ENCODE measurements at regions not wholly inside any gene's neighbourhood (a gene's known extent, or its start where the extent isn't known, plus 50 kb on each side); places are given as distances from the start of the nearest gene placed in this dataset.

DNA sequence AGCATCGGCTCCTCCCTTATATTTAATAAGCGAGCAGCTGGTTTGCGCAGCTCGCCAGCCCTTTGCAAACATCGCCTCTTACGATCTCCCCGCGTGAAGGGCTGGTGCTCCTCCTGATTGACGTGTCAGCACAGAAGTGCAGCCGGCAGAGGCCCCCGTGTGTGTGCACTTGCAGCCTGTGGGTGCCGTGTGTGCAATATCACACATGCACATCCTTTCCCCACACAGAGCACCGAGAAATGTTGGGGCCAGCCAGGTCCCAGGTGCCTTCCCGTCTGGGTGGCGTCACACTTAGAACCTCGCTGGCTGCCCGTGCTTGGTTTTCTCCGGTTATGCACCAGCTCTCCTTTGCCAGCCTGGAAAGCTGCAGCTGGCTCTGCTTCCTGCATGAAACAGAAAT lies 126.6 kb upstream of the AJAP1 start:
- peaks cover 3 to 17% (median 15%) of the 10 kb centered on the region in 4 donors for H3K4me1 ChIP-seq (ENCODE audit: control insufficient read depth in 4 of 4, insufficient read depth in 4 of 4, low read length in 3 of 4)
- H3K27me3 ChIP-seq (ENCODE audit: control insufficient read depth in 4 of 4, insufficient read depth in 4 of 4, low read length in 3 of 4), result no peaks in the 10 kb centered on the region
- H3K4me3 ChIP-seq (ENCODE audit: low read depth in 1 of 3, low read length in 3 of 3), result no peak overlapping the region
- no peak for DNase-seq (ENCODE audit: low spot score)
- H3K36me3 ChIP-seq (ENCODE audit: control insufficient read depth in 4 of 4, insufficient read depth in 3 of 4, low read depth in 1 of 4, low read length in 3 of 4), result no peaks in the 10 kb centered on the region
- H3K9ac ChIP-seq (ENCODE audit: low read depth in 1 of 2, low read length in 2 of 2), result no peak overlapping the region
- H3K9me3 ChIP-seq (ENCODE audit: control insufficient read depth in 4 of 4, low read length in 3 of 4), result no peaks in the 10 kb centered on the region
- H3K27ac ChIP-seq (ENCODE audit: low read depth in 1 of 2, low read length in 2 of 2), result no peak overlapping the region
- 84% methylated on average over 18 of the region's 18 CpGs for whole genome bisulfite sequencing
- TF ChIP-seq, protein P1, sequence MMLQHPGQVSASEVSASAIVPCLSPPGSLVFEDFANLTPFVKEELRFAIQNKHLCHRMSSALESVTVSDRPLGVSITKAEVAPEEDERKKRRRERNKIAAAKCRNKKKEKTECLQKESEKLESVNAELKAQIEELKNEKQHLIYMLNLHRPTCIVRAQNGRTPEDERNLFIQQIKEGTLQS (IDR thresholded peaks at IDR 0.05), result no peak
- TF ChIP-seq YY1 (IDR thresholded peaks at IDR 0.05) (no peak), JUND (IDR thresholded peaks at IDR 0.05) (no peak), GABPA (IDR thresholded peaks at IDR 0.05 in 1 of 2, conservative IDR thresholded peaks at IDR 0.05 in 1 of 2) (no peak), EGR1 (IDR thresholded peaks at IDR 0.05; ENCODE audit: low read depth in 2 of 2) (no peak)

DNA sequence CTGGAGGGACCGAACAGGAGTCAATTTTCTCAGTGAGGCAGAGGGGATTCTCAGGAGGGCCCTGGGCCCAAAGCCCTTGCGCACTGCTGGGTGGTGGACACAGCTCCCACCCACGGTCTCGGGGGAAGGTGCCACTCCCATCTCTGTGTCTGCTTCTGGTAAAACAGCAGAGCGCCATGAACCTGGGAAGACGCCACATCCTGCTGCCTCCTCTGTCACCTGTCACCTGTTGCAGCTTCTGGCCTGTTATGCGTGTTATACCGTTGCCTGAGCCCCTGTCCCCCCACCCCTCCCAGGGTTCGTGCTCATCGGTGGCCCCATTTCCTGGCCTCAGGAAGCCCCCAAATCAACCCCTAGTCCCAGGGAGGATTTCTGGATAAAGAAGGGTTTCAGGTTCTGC lies 125.8 kb upstream of the AJAP1 start:
- Histone ChIP-seq H3K27me3 (ENCODE audit: control insufficient read depth in 4 of 4, insufficient read depth in 4 of 4, low read length in 3 of 4) (no peaks in the 10 kb centered on the region), H3K9ac (ENCODE audit: low read depth in 1 of 2, low read length in 2 of 2) (no peak overlapping the region), H3K27ac (ENCODE audit: low read depth in 1 of 2, low read length in 2 of 2) (no peak overlapping the region), H3K9me3 (ENCODE audit: control insufficient read depth in 4 of 4, low read length in 3 of 4) (no peaks in the 10 kb centered on the region), H3K4me1 (ENCODE audit: control insufficient read depth in 4 of 4, insufficient read depth in 4 of 4, low read length in 3 of 4) (peaks cover 3 to 17% (median 15%) of the 10 kb centered on the region in 4 donors), H3K36me3 (ENCODE audit: control insufficient read depth in 4 of 4, insufficient read depth in 3 of 4, low read depth in 1 of 4, low read length in 3 of 4) (no peaks in the 10 kb centered on the region), H3K4me3 (ENCODE audit: low read depth in 1 of 3, low read length in 3 of 3) (no peak overlapping the region)
- WGBS, result 92% methylated on average over 10 of the region's 10 CpGs
- no peak for DNase-seq (ENCODE audit: low spot score)
- TF ChIP-seq RAD21 (IDR thresholded peaks at IDR 0.05), result no peak

DNA sequence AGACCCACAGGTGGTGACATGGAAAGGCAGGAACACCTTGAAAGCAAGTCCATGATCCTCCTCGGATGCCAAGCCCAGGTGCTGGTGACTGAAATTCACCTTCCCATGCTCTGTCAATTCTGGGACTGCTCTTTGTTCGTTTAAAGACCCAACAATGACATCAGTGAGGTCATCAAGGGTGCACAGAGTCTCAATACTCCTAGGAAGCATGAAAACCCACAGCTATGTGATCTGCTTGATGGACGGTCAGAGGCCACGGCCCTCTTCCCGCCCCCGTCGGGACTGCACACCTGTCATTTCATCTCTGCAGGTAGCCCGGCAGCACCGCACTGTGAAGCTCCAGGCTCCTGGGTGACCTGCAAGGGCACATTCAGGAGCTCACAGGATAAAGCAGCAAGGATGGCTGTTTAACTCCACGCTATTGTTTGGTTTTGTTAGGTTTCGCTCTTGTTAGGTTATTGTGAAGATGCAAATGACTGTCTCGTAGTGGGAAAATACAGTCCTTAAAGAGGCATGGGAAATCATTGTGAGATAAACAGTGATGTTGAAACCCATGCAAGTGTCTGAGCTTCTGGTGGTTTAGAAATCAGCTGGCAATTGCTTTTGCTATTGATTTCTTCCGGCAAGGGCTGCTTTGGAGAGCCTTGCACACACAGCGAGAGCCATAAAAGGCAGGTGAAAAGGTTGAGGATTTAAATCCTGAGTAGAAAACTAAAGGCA lies 124.8 kb upstream of the AJAP1 start:
- no peak for DNase-seq (ENCODE audit: low spot score)
- H3K4me3 ChIP-seq (ENCODE audit: low read depth in 1 of 3, low read length in 3 of 3), result no peak overlapping the region
- H3K36me3 ChIP-seq (ENCODE audit: control insufficient read depth in 4 of 4, insufficient read depth in 3 of 4, low read depth in 1 of 4, low read length in 3 of 4), result no peaks in the 10 kb centered on the region
- no peaks in the 10 kb centered on the region for H3K27me3 ChIP-seq (ENCODE audit: control insufficient read depth in 4 of 4, insufficient read depth in 4 of 4, low read length in 3 of 4)
- H3K4me1 ChIP-seq (ENCODE audit: control insufficient read depth in 4 of 4, insufficient read depth in 4 of 4, low read length in 3 of 4), result peaks cover 3 to 17% (median 15%) of the 10 kb centered on the region in 4 donors
- TF ChIP-seq, protein P2, sequence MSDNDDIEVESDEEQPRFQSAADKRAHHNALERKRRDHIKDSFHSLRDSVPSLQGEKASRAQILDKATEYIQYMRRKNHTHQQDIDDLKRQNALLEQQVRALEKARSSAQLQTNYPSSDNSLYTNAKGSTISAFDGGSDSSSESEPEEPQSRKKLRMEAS (IDR thresholded peaks at IDR 0.05), result no peak
- no peak for TF ChIP-seq NR2F2 (IDR thresholded peaks at IDR 0.05)
- TF ChIP-seq, protein P3, sequence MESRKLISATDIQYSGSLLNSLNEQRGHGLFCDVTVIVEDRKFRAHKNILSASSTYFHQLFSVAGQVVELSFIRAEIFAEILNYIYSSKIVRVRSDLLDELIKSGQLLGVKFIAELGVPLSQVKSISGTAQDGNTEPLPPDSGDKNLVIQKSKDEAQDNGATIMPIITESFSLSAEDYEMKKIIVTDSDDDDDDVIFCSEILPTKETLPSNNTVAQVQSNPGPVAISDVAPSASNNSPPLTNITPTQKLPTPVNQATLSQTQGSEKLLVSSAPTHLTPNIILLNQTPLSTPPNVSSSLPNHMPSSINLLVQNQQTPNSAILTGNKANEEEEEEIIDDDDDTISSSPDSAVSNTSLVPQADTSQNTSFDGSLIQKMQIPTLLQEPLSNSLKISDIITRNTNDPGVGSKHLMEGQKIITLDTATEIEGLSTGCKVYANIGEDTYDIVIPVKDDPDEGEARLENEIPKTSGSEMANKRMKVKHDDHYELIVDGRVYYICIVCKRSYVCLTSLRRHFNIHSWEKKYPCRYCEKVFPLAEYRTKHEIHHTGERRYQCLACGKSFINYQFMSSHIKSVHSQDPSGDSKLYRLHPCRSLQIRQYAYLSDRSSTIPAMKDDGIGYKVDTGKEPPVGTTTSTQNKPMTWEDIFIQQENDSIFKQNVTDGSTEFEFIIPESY (IDR thresholded peaks at IDR 0.05), result no peak
- peak in 1 of 2 donors; percentile 13 for TF ChIP-seq HNF4A (conservative IDR thresholded peaks at IDR 0.05)
- TF ChIP-seq RAD21 (IDR thresholded peaks at IDR 0.05), result peak in 1 of 2 donors; percentile 14
- TF ChIP-seq, protein P4, sequence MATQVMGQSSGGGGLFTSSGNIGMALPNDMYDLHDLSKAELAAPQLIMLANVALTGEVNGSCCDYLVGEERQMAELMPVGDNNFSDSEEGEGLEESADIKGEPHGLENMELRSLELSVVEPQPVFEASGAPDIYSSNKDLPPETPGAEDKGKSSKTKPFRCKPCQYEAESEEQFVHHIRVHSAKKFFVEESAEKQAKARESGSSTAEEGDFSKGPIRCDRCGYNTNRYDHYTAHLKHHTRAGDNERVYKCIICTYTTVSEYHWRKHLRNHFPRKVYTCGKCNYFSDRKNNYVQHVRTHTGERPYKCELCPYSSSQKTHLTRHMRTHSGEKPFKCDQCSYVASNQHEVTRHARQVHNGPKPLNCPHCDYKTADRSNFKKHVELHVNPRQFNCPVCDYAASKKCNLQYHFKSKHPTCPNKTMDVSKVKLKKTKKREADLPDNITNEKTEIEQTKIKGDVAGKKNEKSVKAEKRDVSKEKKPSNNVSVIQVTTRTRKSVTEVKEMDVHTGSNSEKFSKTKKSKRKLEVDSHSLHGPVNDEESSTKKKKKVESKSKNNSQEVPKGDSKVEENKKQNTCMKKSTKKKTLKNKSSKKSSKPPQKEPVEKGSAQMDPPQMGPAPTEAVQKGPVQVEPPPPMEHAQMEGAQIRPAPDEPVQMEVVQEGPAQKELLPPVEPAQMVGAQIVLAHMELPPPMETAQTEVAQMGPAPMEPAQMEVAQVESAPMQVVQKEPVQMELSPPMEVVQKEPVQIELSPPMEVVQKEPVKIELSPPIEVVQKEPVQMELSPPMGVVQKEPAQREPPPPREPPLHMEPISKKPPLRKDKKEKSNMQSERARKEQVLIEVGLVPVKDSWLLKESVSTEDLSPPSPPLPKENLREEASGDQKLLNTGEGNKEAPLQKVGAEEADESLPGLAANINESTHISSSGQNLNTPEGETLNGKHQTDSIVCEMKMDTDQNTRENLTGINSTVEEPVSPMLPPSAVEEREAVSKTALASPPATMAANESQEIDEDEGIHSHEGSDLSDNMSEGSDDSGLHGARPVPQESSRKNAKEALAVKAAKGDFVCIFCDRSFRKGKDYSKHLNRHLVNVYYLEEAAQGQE (IDR thresholded peaks at IDR 0.05), result no peak
- no peak for TF ChIP-seq FOXA2 (IDR thresholded peaks at IDR 0.05)
- no peak for TF ChIP-seq GABPA (IDR thresholded peaks at IDR 0.05 in 1 of 2, conservative IDR thresholded peaks at IDR 0.05 in 1 of 2)
- TF ChIP-seq SP1 (IDR thresholded peaks at IDR 0.05), result no peak
- TF ChIP-seq, protein P5, sequence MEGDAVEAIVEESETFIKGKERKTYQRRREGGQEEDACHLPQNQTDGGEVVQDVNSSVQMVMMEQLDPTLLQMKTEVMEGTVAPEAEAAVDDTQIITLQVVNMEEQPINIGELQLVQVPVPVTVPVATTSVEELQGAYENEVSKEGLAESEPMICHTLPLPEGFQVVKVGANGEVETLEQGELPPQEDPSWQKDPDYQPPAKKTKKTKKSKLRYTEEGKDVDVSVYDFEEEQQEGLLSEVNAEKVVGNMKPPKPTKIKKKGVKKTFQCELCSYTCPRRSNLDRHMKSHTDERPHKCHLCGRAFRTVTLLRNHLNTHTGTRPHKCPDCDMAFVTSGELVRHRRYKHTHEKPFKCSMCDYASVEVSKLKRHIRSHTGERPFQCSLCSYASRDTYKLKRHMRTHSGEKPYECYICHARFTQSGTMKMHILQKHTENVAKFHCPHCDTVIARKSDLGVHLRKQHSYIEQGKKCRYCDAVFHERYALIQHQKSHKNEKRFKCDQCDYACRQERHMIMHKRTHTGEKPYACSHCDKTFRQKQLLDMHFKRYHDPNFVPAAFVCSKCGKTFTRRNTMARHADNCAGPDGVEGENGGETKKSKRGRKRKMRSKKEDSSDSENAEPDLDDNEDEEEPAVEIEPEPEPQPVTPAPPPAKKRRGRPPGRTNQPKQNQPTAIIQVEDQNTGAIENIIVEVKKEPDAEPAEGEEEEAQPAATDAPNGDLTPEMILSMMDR (IDR thresholded peaks at IDR 0.05; ENCODE audit: low read depth, low read length, missing input control), result no peak
- no peak for TF ChIP-seq EGR1 (IDR thresholded peaks at IDR 0.05; ENCODE audit: low read depth in 2 of 2)
- TF ChIP-seq TAF1 (conservative IDR thresholded peaks at IDR 0.05), result no peak
- TF ChIP-seq RXRA (IDR thresholded peaks at IDR 0.05), result peak in 1 of 2 donors; percentile 20
- TF ChIP-seq HNF4G (IDR thresholded peaks at IDR 0.05), result no peak
- peak; percentile 24 for TF ChIP-seq YY1 (IDR thresholded peaks at IDR 0.05)
- peak in 1 of 2 donors; percentile 40 for TF ChIP-seq JUND (IDR thresholded peaks at IDR 0.05)
- TF ChIP-seq, protein P1 (IDR thresholded peaks at IDR 0.05), result no peak
- no peak for TF ChIP-seq FOXA1 (IDR thresholded peaks at IDR 0.05)
- no peaks in the 10 kb centered on the region for H3K9me3 ChIP-seq (ENCODE audit: control insufficient read depth in 4 of 4, low read length in 3 of 4)
- H3K9ac ChIP-seq (ENCODE audit: low read depth in 1 of 2, low read length in 2 of 2), result no peak overlapping the region
- WGBS, result 30% methylated on average over 14 of the region's 14 CpGs
- no peak overlapping the region for H3K27ac ChIP-seq (ENCODE audit: low read depth in 1 of 2, low read length in 2 of 2)
